HG02981 (cell line): ENCODE measurements at regions not wholly inside any gene's neighbourhood (a gene's known extent, or its start where the extent isn't known, plus 50 kb on each side); places are given as distances from the start of the nearest gene placed in this dataset.

Source experiments
- ATAC-seq: cut with Tn5 transposase; IDR thresholded peaks from one replicate; pipeline ENCODE4 v1.9.1; 2021; ENCODE audit warnings: mild to moderate bottlenecking, moderate library complexity; ENCODE audit not compliant: unreplicated experiment

GRCh38 chr13:109380457-109380856 is 405.9 kb downstream of the IRS2 start:
- ATAC-seq, result no peak

- no peak for ATAC-seq
These were observed 406.5 kb downstream of the IRS2 start for GRCh38 chr13:109379930-109380329.

- no peak for ATAC-seq
These were observed 409.4 kb downstream of the IRS2 start for GRCh38 chr13:109376936-109377335.

GRCh38 chr13:109374609-109375200 is 411.7 kb downstream of the IRS2 start:
- no peak for ATAC-seq

GRCh38 chr13:109372666-109373065 is 413.7 kb downstream of the IRS2 start:
- no peak for ATAC-seq

GRCh38 chr13:109371066-109371465 is 415.3 kb downstream of the IRS2 start:
- ATAC-seq, result no peak

GRCh38 chr13:109370496-109370895 is 415.9 kb downstream of the IRS2 start:
- no peak for ATAC-seq

- ATAC-seq, result no peak
These were observed 416.9 kb downstream of the IRS2 start for GRCh38 chr13:109369353-109370052.

- no peak for ATAC-seq
These were observed 418.2 kb downstream of the IRS2 start for GRCh38 chr13:109368230-109368629.

- ATAC-seq, result no peak
These were observed 419.9 kb downstream of the IRS2 start for GRCh38 chr13:109366525-109366924.

- no peak for ATAC-seq
These were observed 423.0 kb downstream of the IRS2 start for GRCh38 chr13:109363431-109363830.

GRCh38 chr13:109362616-109363015 is 423.8 kb downstream of the IRS2 start:
- ATAC-seq, result no peak

GRCh38 chr13:109361562-109362289 is 424.7 kb downstream of the IRS2 start:
- ATAC-seq, result no peak

- ATAC-seq, result no peak
These were observed 428.5 kb downstream of the IRS2 start for GRCh38 chr13:109357751-109358471.

- ATAC-seq, result no peak
These were observed 430.4 kb downstream of the IRS2 start for GRCh38 chr13:109355875-109356434.

- no peak for ATAC-seq
These were observed 431.2 kb downstream of the IRS2 start for GRCh38 chr13:109355166-109355565.

GRCh38 chr13:109351236-109351635 is 435.1 kb downstream of the IRS2 start:
- no peak for ATAC-seq

- ATAC-seq, result no peak
These were observed 437.7 kb downstream of the IRS2 start for GRCh38 chr13:109348519-109349258.

- no peak for ATAC-seq
These were observed 440.3 kb downstream of the IRS2 start for GRCh38 chr13:109346060-109346459.

- no peak for ATAC-seq
These were observed 440.9 kb downstream of the IRS2 start for GRCh38 chr13:109345433-109345941.
